Fibroblast of villous mesenchyme (primary cell): ENCODE measurements at regions not wholly inside any gene's neighbourhood (a gene's known extent, or its start where the extent isn't known, plus 50 kb on each side); places are given as distances from the start of the nearest gene placed in this dataset.

Source experiments
- DNase-seq: peaks from one replicate; pipeline ENCODE4 v3.0.0-alpha.2; 2010; ENCODE audit warnings: low read depth
- H3K4me3 ChIP-seq: 2 replicates; pipeline ENCODE4 v1.5.1; 2011; ENCODE audit warnings: low read depth, mild to moderate bottlenecking, low read length
- CTCF ChIP-seq: IDR thresholded peaks from 2 replicates; pipeline ENCODE4 v1.5.1; 2012; ENCODE audit warnings: low read depth, mild to moderate bottlenecking, low read length; ENCODE audit not compliant: insufficient read depth

DNA sequence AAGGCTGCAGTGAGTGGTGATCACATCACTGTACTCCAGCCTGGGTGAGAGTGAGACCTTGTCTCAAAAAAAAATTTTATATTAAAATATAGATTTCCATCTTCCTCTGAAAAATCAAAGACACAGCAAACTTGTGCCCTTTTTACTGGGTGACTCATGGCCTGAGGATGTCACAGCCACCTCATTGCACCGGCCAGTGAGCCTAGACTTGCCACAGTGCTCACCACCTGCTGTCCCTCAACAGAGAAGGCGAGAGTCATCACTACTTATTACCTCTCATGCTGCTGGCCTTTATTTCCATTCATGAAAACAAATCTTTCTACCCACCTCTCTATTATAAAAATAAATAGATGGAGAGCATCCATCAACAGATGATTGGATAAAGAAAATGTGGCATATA lies 295.8 kb downstream of the PREX1 start:
- DNase-seq, result no peak
- no peak overlapping the region for H3K4me3 ChIP-seq
- TF ChIP-seq CTCF, result no peak

- DNase-seq, result no peak
- TF ChIP-seq CTCF, result no peak
- no peak overlapping the region for H3K4me3 ChIP-seq
These were observed 296.3 kb downstream of the PREX1 start for GRCh38 chr20:48531505-48531904.

- DNase-seq, result no peak
- TF ChIP-seq CTCF, result no peak
These were observed 296.8 kb downstream of the PREX1 start for GRCh38 chr20:48530957-48531356.

GRCh38 chr20:48528346-48528745 lies 299.5 kb downstream of the PREX1 start:
- no peak overlapping the region for H3K4me3 ChIP-seq
- TF ChIP-seq CTCF, result no peak

More at GRCh38 chr20:48530957-48531356, 296.8 kb downstream of the PREX1 start:
- H3K4me3 ChIP-seq, result no peak overlapping the region

GRCh38 chr20:48527771-48528170 lies 300.0 kb downstream of the PREX1 start:
- no peak overlapping the region for H3K4me3 ChIP-seq
- no peak for TF ChIP-seq CTCF
- DNase-seq, result no peak

More at GRCh38 chr20:48528346-48528745, 299.5 kb downstream of the PREX1 start:
- DNase-seq, result no peak

- H3K4me3 ChIP-seq, result no peak overlapping the region
- no peak for DNase-seq
- TF ChIP-seq CTCF, result no peak
These were observed 300.9 kb downstream of the PREX1 start for GRCh38 chr20:48526936-48527335.

DNA sequence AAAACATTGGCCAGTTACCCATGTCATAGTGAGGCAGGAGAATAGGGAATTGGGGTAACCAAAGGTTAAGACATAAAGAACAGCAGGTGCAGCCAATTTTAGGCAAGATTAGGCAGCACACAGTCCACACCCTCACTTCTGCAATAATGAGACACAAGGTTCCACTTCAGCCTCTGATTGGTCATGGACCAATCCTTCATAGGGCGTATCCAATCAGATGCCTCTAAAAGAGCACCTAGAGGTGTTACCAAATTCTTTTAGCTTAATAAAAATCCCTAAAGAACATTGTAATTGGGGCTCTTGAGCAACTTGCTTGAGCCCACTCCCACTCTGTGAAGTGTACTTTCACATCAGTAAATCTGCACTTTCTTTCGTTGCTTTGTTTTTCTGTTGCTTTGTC lies 302.4 kb downstream of the PREX1 start:
- DNase-seq, result no peak
- no peak overlapping the region for H3K4me3 ChIP-seq
- no peak for TF ChIP-seq CTCF
